HTR-8/SVneo (cell line): ENCODE measurements at regions not wholly inside any gene's neighbourhood (a gene's known extent, or its start where the extent isn't known, plus 50 kb on each side); places are given as distances from the start of the nearest gene placed in this dataset.

Experiments
- DNase-seq: peaks from one replicate; pipeline ENCODE4 v3.0.0; 2011; ENCODE audit warnings: low spot score, mixed read lengths; ENCODE audit not compliant: insufficient read length
- FAIRE-seq: peaks from 2 replicates; lab custom pipeline; 2011; peaks lifted over from hg19 to GRCh38; lab: Jason Lieb, UNC

- no peak for DNase-seq
- no peak for FAIRE-seq
Measured at GRCh38 chr2:234348081-234348480, 148.8 kb downstream of the ARL4C start.

- DNase-seq (no peak), FAIRE-seq (no peak)
Measured at GRCh38 chr2:234345921-234346320, 151.0 kb downstream of the ARL4C start.

GRCh38 chr2:234344012-234344411 is 152.9 kb downstream of the ARL4C start:
- DNase-seq (no peak), FAIRE-seq (no peak)

- no peak for FAIRE-seq
- DNase-seq = no peak
Measured at GRCh38 chr2:234343372-234343771, 153.5 kb downstream of the ARL4C start.

- FAIRE-seq = no peak
Measured at GRCh38 chr2:234341306-234341985, 155.4 kb downstream of the ARL4C start.

GRCh38 chr2:234339501-234339900 is 157.4 kb downstream of the ARL4C start:
- no peak for FAIRE-seq
- DNase-seq = no peak

More at GRCh38 chr2:234341306-234341985, 155.4 kb downstream of the ARL4C start:
- DNase-seq = no peak

- DNase-seq (no peak), FAIRE-seq (no peak)
Measured at GRCh38 chr2:234339011-234339410, 157.9 kb downstream of the ARL4C start.

- FAIRE-seq = no peak
- peak; percentile 13 for DNase-seq
Measured at GRCh38 chr2:234335661-234336228, 161.1 kb downstream of the ARL4C start.

GRCh38 chr2:234334756-234335155 is 162.1 kb downstream of the ARL4C start:
- DNase-seq (no peak), FAIRE-seq (no peak)

- DNase-seq = no peak
- no peak for FAIRE-seq
Measured at GRCh38 chr2:234334151-234334550, 162.7 kb downstream of the ARL4C start.

GRCh38 chr2:234333168-234334130 is 163.4 kb downstream of the ARL4C start:
- FAIRE-seq (no peak), DNase-seq (no peak)

- DNase-seq = no peak
- FAIRE-seq = no peak
Measured at GRCh38 chr2:234331966-234332365, 164.9 kb downstream of the ARL4C start.

- no peak for DNase-seq
- no peak for FAIRE-seq
Measured at GRCh38 chr2:234331566-234331965, 165.3 kb downstream of the ARL4C start.

- FAIRE-seq = no peak
- no peak for DNase-seq
Measured at GRCh38 chr2:234330902-234331301, 166.0 kb downstream of the ARL4C start.

- no peak for FAIRE-seq
Measured at GRCh38 chr2:234329202-234329960, 167.5 kb downstream of the ARL4C start.

GRCh38 chr2:234328444-234328990 is 168.4 kb downstream of the ARL4C start:
- FAIRE-seq (no peak), DNase-seq (no peak)

More at GRCh38 chr2:234329202-234329960, 167.5 kb downstream of the ARL4C start:
- no peak for DNase-seq

GRCh38 chr2:234326694-234327093 is 170.2 kb downstream of the ARL4C start:
- FAIRE-seq (no peak), DNase-seq (no peak)

GRCh38 chr2:234324116-234324515 is 172.8 kb downstream of the ARL4C start:
- FAIRE-seq = no peak
- DNase-seq = no peak

GRCh38 chr2:234322766-234323465 is 174.0 kb downstream of the ARL4C start:
- DNase-seq (no peak), FAIRE-seq (no peak)
